Central memory CD8-positive, alpha-beta T cell (primary cell): ENCODE measurements at regions not wholly inside any gene's neighbourhood (a gene's known extent, or its start where the extent isn't known, plus 50 kb on each side); places are given as distances from the start of the nearest gene placed in this dataset.
"Not testable (repeated sequence)": the region's sequence is repeated elsewhere in the genome, so short reads cannot be mapped to it uniquely, and the experiment has no call there.

ENCODE experiments used
- ATAC-seq: fragments of 150-1000 bp; cut with Tn5 transposase; replicated peaks from 2 replicates; pipeline ENCODE4 v1.10.0; 2022; ENCODE audit warnings: mild to moderate bottlenecking, moderate FRiP score, moderate number of reproducible peaks; ENCODE audit not compliant: poor library complexity, severe bottlenecking; ENCODE audit errors: extremely low read depth
- DNase-seq, 2 donors: peaks; one replicate each; pipeline ENCODE4 v3.0.0; 2021; ENCODE audit warnings: low spot score in 2 of 2
- H3K27ac Mint-ChIP-seq: one replicate; pipeline ENCODE4 v1.8.0; 2022; ENCODE audit warnings: low read depth, mild to moderate bottlenecking, moderate library complexity, mixed read lengths
- H3K27me3 Mint-ChIP-seq: one replicate; pipeline ENCODE4 v1.8.0; 2022; ENCODE audit warnings: mixed read lengths
- H3K36me3 Mint-ChIP-seq: one replicate; pipeline ENCODE4 v1.8.0; 2022; ENCODE audit warnings: mild to moderate bottlenecking, moderate library complexity, mixed read lengths; ENCODE audit not compliant: insufficient read depth
- H3K4me1 Mint-ChIP-seq: one replicate; pipeline ENCODE4 v1.8.0; 2022; ENCODE audit warnings: mixed read lengths
- H3K4me3 Mint-ChIP-seq: one replicate; pipeline ENCODE4 v1.8.0; 2022; ENCODE audit warnings: mild to moderate bottlenecking, moderate library complexity, mixed read lengths
- H3K9me3 Mint-ChIP-seq: one replicate; pipeline ENCODE4 v1.8.0; 2022; ENCODE audit warnings: mixed read lengths

- peaks cover 3% of the 10 kb centered on the region for H3K36me3 Mint-ChIP-seq
- H3K4me3 Mint-ChIP-seq = no peak overlapping the region
- no peak overlapping the region for H3K27ac Mint-ChIP-seq
- DNase-seq (no peak), ATAC-seq (no peak)
- no peaks in the 10 kb centered on the region for H3K9me3 Mint-ChIP-seq
- no peaks in the 10 kb centered on the region for H3K4me1 Mint-ChIP-seq
- H3K27me3 Mint-ChIP-seq = peaks cover 8% of the 10 kb centered on the region
These were observed 93.3 kb upstream of the CDC42EP3 start for GRCh38 chr2:37764739-37765138.

DNA sequence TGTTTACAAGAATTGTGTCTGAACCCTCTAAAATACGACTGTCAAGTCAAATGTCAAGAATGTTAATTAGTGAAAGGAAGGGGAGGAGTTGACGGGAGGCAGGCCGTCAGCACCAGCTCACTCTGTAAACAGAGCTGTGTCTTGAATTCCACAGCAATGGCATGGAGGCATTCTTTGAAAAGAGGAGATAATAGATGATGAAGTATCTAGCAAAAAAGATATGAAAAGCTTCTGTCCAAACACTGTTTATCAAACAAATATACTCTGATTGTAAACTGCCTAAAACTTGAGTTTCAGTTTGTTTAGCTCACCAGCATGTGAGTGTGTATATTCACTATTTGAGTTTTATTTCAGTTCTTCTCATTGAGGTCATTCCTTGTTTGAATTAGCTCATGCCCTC, 94.7 kb upstream of the CDC42EP3 start:
- H3K36me3 Mint-ChIP-seq = peaks cover 3% of the 10 kb centered on the region
- DNase-seq (no peak), ATAC-seq (no peak)
- no peaks in the 10 kb centered on the region for H3K4me1 Mint-ChIP-seq
- peaks cover 8% of the 10 kb centered on the region for H3K27me3 Mint-ChIP-seq
- no peak overlapping the region for H3K27ac Mint-ChIP-seq
- no peaks in the 10 kb centered on the region for H3K9me3 Mint-ChIP-seq
- no peak overlapping the region for H3K4me3 Mint-ChIP-seq

DNA sequence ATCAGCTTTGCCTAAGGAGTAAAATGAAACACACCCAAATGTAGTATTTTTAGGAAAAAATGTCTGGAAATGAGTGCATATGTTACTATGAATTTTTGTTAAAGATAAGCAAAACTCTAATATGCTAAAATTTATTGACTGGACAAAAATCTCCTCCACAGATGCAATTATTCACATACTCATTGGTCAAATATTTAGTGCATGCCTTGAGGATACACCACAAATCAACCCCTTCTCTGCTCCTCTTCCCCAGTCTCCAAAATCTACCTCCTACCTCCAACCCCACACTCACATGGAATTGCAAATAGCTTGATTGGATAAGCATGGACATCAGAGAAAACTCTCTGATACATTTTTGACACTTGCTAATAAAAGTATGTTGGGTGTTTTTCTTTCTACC, 95.6 kb upstream of the CDC42EP3 start:
- no peak for ATAC-seq
- no peak overlapping the region for H3K4me3 Mint-ChIP-seq
- no peaks in the 10 kb centered on the region for H3K4me1 Mint-ChIP-seq

GRCh38 chr2:37767959-37768925, 96.8 kb upstream of the CDC42EP3 start:
- Mint-ChIP-seq H3K27ac (no peak overlapping the region), H3K4me3 (no peak overlapping the region), H3K27me3 (peaks cover 8% of the 10 kb centered on the region), H3K4me1 (no peaks in the 10 kb centered on the region), H3K9me3 (no peaks in the 10 kb centered on the region), H3K36me3 (peaks cover 3% of the 10 kb centered on the region)
- DNase-seq (no peak), ATAC-seq (no peak)

More for the DNA sequence above, 95.6 kb upstream of the CDC42EP3 start:
- peaks cover 8% of the 10 kb centered on the region for H3K27me3 Mint-ChIP-seq
- H3K36me3 Mint-ChIP-seq = peaks cover 3% of the 10 kb centered on the region
- no peaks in the 10 kb centered on the region for H3K9me3 Mint-ChIP-seq
- no peak for DNase-seq
- no peak overlapping the region for H3K27ac Mint-ChIP-seq

DNA sequence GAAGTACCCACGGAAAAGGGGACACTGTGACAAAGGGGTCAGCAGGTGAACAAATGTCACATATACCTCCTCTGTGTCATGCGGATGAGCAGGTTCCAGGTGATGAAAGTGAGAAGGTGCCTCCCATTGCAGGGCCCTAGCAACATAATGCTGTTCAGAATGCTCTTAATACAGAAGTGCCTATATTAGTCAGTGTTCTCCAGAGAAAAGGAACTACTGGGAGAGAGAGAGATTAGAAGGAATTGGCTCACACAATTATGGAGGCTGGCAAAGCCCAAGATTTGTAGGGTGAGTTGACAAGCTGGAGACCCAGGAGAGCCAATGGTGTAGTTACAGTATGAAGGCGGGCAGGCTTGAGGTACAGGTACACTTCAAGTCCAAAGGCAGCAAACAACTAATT, 98.1 kb upstream of the CDC42EP3 start:
- DNase-seq (no peak), ATAC-seq (no peak)
- Mint-ChIP-seq H3K27me3 (peaks cover 8% of the 10 kb centered on the region), H3K4me1 (no peaks in the 10 kb centered on the region), H3K36me3 (peaks cover 3% of the 10 kb centered on the region), H3K9me3 (no peaks in the 10 kb centered on the region), H3K27ac (no peak overlapping the region), H3K4me3 (no peak overlapping the region)

- no peak overlapping the region for H3K4me3 Mint-ChIP-seq
- H3K9me3 Mint-ChIP-seq = no peaks in the 10 kb centered on the region
- H3K4me1 Mint-ChIP-seq = no peaks in the 10 kb centered on the region
- no peak for DNase-seq
- peaks cover 8% of the 10 kb centered on the region for H3K27me3 Mint-ChIP-seq
- H3K36me3 Mint-ChIP-seq = no peaks in the 10 kb centered on the region
- H3K27ac Mint-ChIP-seq = no peak overlapping the region
- ATAC-seq = no peak
These were observed 99.4 kb upstream of the CDC42EP3 start for GRCh38 chr2:37770797-37771196.

DNA sequence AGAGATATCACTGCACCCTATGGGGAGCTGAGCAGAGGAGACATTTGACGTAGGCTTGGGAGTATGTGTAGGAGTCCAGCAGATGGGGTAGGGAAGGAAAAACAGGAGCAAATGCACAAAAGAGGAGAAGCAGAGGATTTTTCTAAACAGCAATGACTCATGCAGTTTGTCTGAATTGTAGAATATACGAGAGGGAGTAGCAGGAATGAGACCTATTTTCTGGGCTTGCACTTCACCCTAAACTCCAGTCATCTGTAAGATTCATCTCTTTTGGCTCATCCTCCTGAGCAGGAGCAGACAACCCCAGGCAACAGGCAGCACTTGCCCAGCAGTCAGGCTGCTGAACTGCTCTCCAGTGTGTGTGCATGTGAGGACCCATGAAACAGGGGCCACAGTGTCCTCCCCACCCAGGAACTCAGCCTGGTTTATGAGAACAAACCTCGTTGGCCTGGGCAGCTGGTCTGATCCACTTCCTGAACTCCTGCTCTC, 100.2 kb upstream of the CDC42EP3 start:
- H3K27me3 Mint-ChIP-seq = peaks cover 8% of the 10 kb centered on the region

GRCh38 chr2:37773371-37774130, 102.1 kb upstream of the CDC42EP3 start:
- DNase-seq (no peak), ATAC-seq (no peak)
- Mint-ChIP-seq H3K27me3 (peaks cover 1% of the 10 kb centered on the region), H3K27ac (peak overlapping the region; percentile 38), H3K4me1 (no peaks in the 10 kb centered on the region), H3K4me3 (no peak overlapping the region), H3K9me3 (no peaks in the 10 kb centered on the region), H3K36me3 (no peaks in the 10 kb centered on the region)

More for the DNA sequence above, 100.2 kb upstream of the CDC42EP3 start:
- no peaks in the 10 kb centered on the region for H3K9me3 Mint-ChIP-seq
- no peaks in the 10 kb centered on the region for H3K36me3 Mint-ChIP-seq
- H3K4me3 Mint-ChIP-seq = no peak overlapping the region
- H3K27ac Mint-ChIP-seq = no peak overlapping the region
- no peaks in the 10 kb centered on the region for H3K4me1 Mint-ChIP-seq
- DNase-seq = no peak
- no peak for ATAC-seq

GRCh38 chr2:37774171-37774944, 102.9 kb upstream of the CDC42EP3 start:
- not testable (repeated sequence) for H3K9me3 Mint-ChIP-seq, H3K27me3 Mint-ChIP-seq, DNase-seq, H3K36me3 Mint-ChIP-seq, ATAC-seq, H3K4me1 Mint-ChIP-seq, H3K27ac Mint-ChIP-seq, H3K4me3 Mint-ChIP-seq

DNA sequence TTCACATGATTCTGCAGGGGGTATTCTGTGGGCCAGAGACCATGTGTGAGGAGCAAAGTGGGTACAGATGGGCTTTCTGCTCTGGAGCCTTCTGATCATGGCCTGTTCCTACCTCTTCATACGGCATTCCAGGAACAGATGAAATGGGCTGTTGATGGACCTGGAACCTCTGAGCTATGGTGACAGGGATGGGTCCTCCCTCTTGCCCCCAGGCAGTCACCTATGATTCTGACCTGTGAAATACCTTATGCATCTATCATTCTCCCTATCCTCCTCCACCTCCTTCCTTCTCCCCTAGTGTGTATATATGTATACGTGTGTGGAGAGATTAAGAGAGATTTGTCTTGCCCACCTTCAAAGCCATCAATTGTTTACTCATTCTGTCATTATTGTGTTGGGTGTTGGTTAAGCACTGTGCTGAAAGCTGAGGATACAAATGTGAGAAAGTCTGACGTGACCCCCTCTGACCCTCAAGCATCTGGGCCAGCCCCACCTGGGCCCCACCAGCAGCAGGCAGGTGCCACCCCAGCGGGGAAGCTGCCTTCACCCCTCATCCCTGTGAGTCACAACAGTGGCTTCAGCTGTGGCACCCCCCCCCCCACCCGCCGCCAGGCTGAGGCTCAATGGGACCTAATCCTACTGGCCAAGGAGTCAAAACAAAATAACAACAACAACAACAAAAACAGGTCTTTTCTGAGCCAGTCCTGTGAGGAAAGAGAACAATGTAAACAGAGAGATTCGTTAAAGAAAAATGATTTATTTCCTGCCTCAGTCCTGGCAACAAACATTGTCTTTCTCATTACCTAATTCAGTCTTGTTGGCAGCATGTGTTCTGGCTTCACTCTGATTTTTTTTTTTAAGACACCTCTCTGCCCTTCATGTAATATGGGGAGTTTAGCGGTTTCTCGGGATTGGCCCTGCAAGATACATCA, 103.8 kb upstream of the CDC42EP3 start:
- Mint-ChIP-seq H3K4me1 (no peaks in the 10 kb centered on the region), H3K36me3 (no peaks in the 10 kb centered on the region), H3K27ac (no peak overlapping the region), H3K27me3 (no peaks in the 10 kb centered on the region), H3K9me3 (no peaks in the 10 kb centered on the region), H3K4me3 (no peak overlapping the region)
- ATAC-seq (no peak), DNase-seq (no peak)

GRCh38 chr2:37775908-37776250, 104.4 kb upstream of the CDC42EP3 start:
- no peak for ATAC-seq
- no peak for DNase-seq
- no peaks in the 10 kb centered on the region for H3K36me3 Mint-ChIP-seq

More at GRCh38 chr2:37775908-37776250, 104.4 kb upstream of the CDC42EP3 start:
- no peak overlapping the region for H3K27ac Mint-ChIP-seq
- H3K27me3 Mint-ChIP-seq = no peaks in the 10 kb centered on the region
- no peak overlapping the region for H3K4me3 Mint-ChIP-seq
- H3K4me1 Mint-ChIP-seq = no peaks in the 10 kb centered on the region
- H3K9me3 Mint-ChIP-seq = no peaks in the 10 kb centered on the region
